Activated CD4-positive, alpha-beta T cell treated with anti-CD3 and anti-CD28 coated beads for 48 hours (primary cell): ENCODE measurements at regions not wholly inside any gene's neighbourhood (a gene's known extent, or its start where the extent isn't known, plus 50 kb on each side); places are given as distances from the start of the nearest gene placed in this dataset.
"Not testable (repeated sequence)": the region's sequence is repeated elsewhere in the genome, so short reads cannot be mapped to it uniquely, and the experiment has no call there.

Source experiments
- DNase-seq: peaks from one replicate; pipeline ENCODE4 v3.0.0-alpha.2; 2020

DNA sequence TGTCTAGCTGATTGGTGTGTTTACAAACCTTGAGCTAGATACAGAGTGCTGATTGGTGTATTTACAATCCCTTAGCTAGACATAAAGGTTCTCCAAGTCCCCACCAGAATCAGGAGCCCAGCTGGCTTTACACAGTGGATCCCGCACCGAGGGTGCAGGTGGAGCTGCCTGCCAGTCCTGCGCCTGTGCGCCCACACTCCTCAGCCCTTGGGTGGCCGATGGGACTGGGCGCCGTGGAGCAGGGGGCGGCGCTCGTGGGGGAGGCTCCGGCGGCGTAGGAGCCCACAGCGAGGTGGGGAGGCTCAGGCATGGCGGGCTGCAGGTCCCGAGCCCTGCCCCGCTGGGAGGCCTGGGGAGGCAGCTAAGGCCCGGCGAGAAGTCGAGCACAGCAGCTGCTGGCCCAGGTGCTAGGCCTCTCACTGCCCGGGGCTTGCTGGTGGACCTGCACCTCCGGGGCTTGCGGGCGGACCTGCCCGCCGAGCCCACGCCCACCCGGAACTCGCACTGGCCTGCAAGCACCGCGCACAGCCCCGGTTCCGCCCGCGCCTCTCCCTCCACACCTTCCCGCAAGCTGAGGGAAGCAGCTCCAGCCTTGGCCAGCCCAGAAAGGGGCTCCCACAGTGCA is 51.0 kb upstream of the CDYL start:
- not testable (repeated sequence) for DNase-seq

DNA sequence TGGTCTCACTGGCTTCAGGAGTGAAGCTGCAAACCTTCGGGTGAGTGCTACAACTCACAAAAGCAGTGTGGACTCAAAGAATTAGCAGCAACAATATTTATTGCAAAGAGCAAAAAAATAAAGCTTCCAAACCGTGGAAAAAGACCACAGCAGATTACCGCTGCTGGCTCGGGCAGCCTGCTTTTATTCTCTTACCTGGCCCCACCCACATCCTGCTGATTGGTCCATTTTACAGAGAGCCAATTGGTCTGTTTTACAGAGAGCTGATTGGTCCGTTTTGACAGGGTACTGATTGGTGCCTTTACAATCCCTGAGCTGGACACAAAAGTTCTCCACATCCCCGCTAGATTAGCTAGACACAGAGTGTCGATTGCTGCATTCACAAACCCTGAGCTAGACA is 51.5 kb upstream of the CDYL start:
- DNase-seq, result not testable (repeated sequence)

DNA sequence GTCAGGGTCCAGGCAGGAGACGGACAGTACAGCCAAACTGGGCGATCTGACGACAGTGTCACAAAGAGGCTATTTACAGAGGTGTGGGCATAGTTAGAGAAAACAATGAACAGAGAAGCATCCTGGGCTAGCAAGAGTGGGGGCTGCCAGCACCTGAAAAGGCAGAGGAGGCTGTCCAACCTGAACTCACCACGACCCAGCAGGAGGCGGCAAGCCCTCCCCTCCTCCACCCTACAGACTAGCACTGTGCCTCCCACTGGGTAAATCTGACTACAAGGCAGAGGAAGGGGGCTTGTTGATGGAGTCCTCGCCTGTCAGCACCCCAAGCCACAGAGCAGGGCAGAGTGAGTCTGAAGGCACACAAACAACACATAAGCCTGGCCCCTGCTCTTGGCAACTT is 52.8 kb upstream of the CDYL start:
- DNase-seq, result no peak

DNA sequence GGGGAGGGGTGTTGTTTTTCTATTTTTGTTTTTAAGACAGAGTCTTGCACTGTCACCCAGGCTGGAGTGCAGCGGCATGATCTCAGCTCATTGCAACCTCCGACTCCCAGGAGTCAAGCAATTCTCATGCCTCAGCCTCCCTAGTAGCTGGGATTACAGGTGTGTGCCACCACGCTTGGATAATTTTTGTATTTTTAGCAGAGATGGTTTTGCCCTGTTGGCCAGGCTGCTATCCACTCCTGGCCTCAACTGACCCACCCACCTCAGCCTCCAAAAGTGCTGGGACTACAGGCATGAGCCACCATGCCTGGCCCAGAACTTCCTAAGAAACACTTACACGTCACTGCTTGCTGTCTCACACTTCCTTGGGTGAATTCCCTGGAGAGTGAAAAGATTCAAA is 54.8 kb upstream of the CDYL start:
- DNase-seq, result not testable (repeated sequence)

DNA sequence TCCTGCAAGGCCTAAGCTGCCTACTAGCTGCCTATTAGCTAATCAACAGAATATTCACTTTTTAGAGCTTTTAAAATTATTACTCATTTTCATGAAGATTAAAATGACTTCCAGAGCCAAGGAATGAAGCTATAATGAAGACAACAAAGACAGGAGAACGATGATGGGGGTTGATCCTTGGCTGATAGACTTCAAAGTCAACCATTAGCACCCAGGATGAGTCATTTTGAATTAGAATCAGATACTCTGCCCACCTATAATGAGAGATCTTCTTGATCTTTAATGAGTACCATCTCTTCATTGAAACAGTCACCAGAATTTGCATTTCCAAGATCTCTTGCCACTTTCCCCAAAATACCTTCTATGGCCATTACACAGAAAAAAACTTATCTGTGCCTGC is 56.7 kb upstream of the CDYL start:
- DNase-seq, result no peak

DNA sequence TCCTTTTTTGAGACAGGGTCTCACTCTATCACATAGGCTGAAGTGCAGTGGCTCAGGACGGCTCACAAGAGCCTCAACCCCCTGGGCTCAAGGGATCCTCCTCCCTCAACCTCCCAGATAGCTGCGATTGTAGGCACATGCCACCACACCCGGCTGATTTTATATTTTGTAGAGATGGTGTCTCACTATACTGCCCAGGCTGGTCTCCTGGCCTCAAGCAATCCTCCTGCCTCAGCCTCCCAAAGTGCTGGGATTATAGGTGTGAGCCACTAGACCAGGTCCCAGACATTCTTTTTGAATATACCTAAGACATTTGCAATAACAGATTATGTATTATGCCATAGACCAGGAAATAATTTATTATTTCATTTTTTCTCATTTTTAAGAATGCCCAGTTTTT is 58.3 kb upstream of the CDYL start:
- no peak for DNase-seq

DNA sequence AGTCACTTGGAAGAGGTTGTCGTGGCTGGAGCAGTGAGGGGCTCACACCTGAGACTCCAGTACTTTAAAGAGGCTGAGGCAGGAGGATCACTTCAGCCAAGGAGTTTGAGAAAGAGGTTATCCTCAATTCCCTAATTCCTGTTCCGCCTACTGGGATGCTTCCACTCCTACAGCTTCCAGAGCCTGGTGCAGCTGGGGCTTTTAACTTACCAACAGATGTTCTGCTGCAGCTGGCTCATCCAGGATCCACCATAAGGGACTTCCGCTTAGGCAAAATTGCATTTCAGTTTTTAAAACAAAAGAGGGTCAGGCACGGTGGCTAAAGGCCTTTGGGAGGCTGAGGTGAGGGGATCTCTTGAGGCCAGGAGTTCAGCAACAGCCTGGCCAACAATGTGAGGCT is 59.1 kb upstream of the CDYL start:
- DNase-seq, result no peak

DNA sequence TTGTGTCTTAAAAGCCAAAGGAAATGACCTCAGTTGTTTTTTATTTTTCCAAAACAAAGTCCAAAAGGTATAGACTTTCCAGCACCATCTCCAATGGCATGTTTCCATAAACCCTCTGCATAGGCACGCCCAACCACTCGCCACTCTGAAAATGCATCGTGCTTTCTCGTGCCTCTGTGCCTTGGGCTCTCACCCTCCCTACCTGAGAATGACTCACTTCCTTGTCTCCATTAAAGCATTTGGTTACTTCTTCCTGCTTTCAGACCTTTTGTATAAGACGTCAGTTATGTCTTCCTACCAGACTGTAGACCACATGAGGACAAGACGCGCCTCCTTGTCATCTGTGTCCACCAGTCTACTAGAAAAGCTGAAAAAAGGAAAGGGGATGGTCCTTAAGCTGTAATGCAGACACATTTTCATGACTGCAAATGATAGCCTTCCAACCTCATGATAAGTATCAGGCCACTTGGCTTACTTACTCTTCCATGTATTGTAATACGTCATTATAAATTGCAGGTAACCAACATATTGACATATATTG is 61.2 kb upstream of the CDYL start:
- DNase-seq, result no peak

DNA sequence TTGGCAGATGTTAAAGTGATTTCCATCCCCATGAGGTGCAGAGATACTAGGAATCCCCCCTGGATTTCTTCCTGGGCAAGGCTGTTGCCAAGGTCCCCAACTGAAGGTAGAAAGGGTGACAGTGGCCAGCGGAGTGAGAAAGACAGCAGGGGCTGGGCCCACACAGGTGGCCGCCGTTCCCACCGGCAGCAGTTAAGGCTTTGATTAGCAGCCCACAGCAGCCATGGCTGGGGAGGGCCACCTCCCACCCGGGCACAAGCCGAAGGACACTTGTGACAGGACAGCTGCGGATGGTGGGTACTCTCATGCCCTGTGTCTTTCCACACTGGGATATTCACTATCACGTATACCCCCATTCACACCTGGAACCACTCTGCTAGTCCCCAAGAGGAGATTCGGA is 63.9 kb upstream of the CDYL start:
- DNase-seq, result no peak

DNA sequence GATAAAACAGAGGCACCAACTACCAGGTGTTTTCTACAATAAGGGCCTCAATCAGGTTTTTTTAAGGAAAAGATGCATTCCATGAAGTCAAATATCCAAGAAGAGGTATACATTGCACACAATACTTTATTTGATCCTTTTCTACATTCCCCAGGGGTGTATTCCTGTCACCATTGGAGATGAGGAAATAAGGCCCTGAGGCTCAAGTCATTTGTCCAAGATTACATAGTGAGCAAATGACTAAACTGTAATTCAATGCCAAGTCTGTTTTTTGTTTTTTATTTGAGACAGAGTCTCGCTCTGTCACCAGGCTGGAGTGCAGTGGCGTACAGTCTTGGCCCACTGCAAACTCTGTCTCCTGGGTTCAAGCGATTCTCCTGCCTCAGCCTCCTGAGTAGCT is 69.2 kb upstream of the CDYL start:
- DNase-seq, result no peak

DNA sequence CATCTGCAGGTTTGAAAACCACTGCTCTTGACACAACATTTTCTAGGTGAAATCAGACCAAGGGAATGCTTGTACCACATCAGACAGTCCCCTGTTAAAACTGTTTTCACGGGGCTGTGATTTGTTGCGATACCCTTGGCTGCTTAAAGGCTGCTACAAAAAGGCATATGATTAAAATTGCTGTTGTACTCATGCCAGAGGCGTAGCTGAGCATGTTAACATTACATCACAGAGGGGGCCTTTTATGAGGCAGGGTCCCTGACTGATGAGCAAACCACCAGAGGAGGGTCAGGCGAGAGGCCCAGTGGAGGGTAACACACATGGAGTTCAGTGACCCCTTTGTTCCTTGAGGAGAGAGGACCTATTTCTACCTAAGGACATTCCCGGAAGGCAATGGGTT is 70.4 kb upstream of the CDYL start:
- DNase-seq, result no peak

DNA sequence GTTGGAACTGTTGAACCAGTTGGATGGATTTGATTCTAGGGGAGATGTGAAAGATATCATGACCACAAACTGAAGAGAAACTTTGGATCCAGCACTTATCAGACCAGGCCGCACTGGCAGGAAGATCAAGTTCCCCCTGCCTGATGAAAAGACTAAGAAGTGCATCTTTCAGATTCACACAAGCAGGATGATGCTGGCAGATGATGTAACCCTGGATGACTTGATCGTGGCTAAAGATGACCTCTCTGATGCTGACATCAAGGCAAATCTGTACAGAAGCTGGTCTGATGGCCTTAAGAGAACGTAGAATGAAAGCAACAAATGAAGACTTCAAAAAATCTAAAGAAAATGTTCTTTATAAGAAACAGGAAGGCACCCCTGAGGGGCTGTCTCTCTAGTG is 72.8 kb upstream of the CDYL start:
- DNase-seq, result no peak

DNA sequence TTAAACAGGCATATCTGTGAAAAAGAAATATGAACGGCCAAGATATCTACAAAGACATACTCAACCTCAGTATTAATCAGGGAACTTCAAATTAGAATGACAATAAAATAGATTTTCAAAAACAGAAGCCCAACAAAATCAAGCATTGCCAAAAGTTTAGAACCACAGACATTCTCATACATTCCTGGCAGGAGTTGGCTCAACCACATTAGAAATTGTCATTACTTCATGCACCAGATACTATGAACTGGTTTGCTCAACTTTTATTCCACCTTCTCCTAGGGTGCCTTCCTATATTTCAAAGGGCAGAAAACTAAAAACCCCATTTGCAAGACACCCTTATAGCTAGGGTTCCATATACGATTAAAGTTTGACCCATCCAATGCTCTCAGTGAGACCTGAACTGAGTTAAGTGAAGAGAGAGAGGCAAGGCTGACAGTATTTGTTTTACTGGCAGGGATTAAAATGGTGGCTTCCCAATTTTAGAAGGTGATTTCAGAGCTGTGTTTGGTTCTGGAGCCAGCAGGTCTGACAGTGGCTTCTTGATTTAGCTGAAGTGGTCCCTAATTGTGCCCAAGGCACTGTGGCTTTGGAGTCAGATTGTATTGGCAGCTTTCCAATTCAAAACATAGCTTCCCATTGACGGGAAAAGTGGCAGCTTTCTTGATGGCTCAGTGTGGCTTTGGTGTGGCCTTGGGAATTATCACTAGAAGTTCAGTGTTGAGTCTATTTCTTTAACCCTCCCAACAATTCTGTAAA is 77.1 kb upstream of the CDYL start:
- no peak for DNase-seq

DNA sequence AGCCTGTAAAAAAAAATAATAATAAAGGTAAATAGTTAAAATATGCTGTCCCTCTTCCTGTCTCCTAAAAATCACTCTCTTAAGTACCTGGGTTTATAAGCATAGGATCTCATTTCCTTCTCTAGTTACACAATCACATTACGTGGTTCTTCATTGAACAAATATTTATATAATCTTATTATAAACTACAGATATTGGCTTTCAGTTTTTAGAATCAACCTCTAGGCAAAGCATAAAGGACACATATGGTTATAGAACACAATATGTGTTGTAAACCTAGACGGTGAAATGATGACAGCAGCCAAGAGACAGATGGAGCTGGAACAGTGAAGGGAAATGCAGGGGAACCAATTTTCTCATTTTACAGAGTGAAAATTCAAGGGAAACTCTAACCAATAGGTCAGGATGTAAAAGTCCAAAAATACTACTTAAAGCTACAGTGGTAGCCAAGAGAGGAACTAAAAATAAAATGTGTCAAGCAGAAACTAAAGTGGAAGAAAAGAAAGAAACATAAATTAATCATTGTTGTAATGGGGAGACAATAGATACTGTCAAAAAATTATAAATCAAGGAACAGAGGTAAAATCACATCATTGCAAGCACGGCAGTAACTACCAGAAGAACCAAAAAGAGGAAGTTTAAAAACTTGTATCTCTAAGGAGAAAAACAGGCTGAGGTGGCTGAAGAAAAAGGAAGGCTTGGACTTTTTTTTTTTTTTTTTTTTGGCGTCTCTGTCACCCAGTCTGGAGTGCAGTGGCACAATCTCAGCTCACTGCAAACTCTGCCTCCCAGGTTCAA is 82.8 kb upstream of the CDYL start:
- DNase-seq, result no peak

DNA sequence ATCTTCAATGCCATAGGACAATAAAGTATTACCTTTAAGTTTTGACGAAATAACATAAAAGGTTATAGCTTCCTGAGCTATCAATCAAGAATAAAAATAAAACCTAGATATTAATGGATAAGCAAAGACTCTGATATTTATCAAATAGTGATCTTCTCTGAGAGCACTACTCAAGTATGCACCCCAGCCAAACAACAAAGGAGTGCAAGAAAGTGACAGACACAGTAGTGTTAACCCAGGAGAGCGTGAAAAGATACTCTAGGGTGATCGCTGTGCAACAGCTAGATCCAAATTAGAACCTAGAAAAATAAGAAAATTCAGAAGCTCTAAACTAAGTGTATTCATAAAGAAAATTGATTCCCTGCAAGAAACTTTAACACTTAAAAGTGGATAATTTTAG is 83.5 kb upstream of the CDYL start:
- DNase-seq, result no peak

DNA sequence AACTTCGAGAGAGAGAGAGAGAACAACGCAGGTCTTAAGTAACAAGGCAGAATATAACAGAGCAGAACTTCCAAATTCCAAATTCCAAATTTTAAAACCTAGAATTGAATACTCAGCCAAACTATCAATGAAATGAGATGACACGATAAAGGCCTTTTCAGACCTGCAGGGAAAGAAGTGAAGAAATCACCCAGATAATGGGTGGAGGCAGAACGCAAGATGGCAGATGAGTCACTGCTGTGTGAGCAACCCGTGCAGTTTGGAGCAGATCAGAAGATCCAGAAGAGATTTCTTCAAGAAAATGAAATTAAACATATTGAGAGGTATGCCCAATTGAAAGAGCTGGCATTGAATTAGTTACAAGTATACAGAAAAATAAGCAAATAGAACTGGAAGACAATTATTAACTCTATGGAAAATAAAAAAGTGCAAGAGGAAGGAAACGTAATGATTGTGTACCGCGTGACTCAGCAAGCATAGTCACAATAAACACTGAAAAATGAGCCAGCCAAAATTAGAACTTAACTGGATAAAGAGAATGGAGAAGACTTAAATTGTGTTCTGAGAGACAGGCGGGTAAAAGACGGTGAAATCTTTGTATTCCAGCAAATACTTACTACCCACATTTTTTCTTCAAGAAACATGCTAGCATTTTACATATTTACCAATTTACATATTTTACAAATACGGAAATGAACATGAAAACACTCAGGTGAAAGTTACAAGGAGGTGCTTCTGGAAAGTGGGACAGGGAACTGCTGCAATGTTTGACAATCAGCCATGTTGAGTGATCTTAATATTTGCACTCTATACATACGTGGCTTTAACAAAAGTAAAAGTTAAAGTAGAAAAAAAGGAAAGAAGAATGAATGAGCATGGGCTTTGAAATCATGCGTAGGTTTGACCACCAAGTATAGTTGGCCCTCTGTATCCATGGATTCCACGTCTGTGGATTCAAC is 87.9 kb upstream of the CDYL start:
- DNase-seq, result no peak

DNA sequence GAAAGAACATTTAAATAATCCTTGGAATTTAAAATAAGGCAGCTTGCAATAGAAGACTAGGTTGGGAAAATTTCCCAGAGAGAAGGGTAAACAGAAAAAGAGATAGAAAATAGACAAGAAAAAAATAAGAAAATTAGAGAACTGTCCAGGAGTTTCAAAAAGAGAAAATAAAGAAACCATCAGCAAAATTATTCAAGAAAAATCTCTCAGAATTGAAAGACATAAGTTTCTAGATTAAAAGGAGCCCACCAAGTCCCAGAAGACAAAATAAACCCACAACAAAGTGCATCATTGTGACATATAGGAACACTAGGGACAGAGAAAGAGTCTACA is 88.6 kb upstream of the CDYL start:
- no peak for DNase-seq

DNA sequence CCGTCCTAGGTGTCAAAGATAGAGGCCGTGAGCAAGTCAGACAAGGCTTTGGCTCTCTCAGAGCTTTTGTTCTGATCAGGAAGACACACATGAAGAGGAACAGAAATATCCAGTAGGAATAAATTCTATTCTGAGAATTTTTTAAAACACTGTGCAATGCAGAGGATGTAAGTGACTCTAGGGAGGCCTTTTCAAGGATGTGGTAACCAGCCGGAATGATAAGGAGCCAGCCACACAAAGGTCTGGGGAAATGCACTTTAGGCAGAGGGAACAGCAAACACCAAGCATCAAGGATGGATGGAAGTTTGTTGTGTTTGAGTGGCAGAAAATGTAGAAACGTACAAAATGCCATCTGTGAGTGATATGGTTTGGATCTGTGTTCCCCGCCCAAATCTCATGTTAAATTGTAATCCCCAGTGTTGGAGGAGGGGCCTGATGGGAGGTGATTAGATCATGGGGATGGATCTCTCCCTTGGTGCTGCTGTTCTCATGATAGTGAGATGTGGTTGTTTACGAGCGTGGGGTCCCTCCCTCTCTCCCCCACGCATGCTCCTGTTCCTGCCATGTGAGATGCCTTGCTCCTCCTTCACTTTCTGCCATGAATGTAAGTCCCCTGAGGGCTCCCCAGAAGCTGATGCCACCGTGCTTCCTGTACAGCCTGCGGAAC is 93.6 kb upstream of the CDYL start:
- DNase-seq, result no peak

DNA sequence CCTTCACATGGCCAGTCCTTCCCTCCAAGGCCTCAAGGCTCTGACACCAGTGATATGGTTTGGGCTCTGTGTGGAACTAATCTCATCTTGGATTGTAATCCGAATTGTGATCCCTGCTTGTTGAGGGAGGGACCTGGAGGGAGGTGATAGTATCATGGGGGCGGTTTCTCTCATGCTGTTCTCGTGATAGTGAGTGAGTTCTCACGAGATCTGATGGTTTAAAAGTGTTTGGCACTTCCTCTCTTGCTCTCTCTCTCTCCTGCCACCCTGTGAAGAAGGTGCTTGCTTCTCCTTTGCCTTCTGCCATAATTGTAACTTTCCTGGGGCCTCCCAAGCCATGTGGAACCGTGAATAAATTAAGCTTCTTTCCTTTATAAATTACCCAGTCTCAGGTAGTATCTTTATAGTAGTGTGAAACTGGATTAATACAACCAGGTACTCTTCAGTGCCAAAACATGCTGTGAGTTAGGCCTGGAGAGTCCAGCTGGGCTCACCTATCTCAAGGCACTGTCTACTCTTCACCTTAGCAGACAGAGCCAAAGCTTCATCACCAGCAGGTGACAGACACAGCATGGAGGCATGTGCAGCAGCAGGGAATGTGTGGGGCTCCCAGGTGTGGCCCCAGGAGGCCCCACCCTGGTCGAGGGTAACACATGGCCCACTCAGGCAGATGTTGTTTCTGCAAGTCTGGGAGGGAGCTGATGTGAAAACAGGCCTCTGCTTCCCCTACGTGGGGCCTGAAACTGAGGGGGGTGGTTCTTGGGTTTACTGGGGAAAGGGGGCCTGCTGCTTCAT is 97.5 kb upstream of the CDYL start:
- DNase-seq, result no peak

DNA sequence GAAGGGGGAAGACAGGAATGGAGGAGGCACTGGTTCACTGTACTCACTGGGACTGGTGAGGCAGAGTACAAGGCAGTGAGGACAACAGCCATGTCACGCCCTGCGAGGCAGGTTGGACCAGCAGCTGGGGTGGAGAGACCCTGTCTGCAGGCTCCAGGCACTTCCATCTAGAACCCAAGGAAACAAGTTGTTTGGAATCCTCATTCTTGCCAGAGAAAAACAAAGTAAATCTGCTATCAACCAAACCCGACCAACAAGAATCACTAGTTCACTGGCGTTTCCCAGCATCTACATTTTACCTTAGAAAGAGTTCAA is 98.5 kb upstream of the CDYL start:
- no peak for DNase-seq

DNA sequence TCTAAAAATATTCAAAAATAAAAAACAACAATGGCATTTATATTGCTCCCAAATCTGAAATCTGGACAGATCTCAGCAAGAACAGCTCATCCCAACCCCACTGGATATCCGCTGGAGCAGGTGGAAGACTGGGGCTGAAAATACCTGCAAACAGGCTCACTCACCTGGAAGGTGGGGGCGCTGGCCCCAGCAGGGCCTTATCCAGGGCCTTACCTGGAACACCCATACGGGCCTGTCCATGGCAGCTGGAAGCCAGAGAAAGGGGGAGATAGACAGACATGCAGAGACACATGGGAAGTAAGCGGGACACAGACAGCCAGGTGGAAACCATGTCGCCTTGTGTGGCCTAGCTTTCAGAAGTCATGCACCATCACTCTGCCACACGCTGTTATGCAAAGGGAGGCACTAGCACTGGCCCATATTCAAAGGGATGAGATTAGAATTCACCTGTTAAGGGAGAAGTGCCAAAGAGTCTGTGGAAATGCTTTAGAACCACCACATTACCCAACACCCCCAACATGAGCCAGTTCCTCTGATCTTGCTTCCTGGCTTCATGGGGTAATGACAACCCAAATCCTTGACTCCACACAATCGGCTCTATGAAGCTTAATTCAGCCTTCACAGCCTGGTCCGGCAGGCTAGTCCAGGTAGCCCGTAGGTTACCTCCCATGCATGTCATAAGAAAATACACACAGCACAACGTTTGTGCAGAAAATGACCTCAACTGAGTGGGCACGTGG is 99.0 kb upstream of the CDYL start:
- no peak for DNase-seq
